Pons (tissue), 1 donor: ENCODE measurements at regions not wholly inside any gene's neighbourhood (a gene's known extent, or its start where the extent isn't known, plus 50 kb on each side); places are given as distances from the start of the nearest gene placed in this dataset.

Experiments
- DNase-seq: peaks from one replicate; pipeline ENCODE4 v3.0.0-alpha.2; 2016; ENCODE audit warnings: low spot score

GRCh38 chr4:123939621-123940020 lies 543.0 kb downstream of the SPRY1 start:
- peak; percentile 24 for DNase-seq

GRCh38 chr4:123940604-123941003 lies 544.0 kb downstream of the SPRY1 start:
- DNase-seq, result no peak

GRCh38 chr4:123941306-123941705 lies 544.7 kb downstream of the SPRY1 start:
- no peak for DNase-seq

- DNase-seq, result no peak
Measured at GRCh38 chr4:123943976-123944375, 547.4 kb downstream of the SPRY1 start.

GRCh38 chr4:123945301-123945700 lies 548.7 kb downstream of the SPRY1 start:
- no peak for DNase-seq

- DNase-seq, result no peak
Measured at GRCh38 chr4:123950530-123950929, 553.9 kb downstream of the SPRY1 start.

- DNase-seq, result no peak
Measured at GRCh38 chr4:123952530-123953274, 556.1 kb downstream of the SPRY1 start.

- no peak for DNase-seq
Measured at GRCh38 chr4:123953566-123953965, 557.0 kb downstream of the SPRY1 start.

- DNase-seq, result no peak
Measured at GRCh38 chr4:123954220-123954619, 557.6 kb downstream of the SPRY1 start.

GRCh38 chr4:123955167-123955800 lies 558.7 kb downstream of the SPRY1 start:
- DNase-seq, result no peak

- no peak for DNase-seq
Measured at GRCh38 chr4:123956204-123956603, 559.6 kb downstream of the SPRY1 start.

GRCh38 chr4:123966990-123967769 lies 570.6 kb downstream of the SPRY1 start:
- DNase-seq, result no peak

GRCh38 chr4:123972031-123972430 lies 575.4 kb downstream of the SPRY1 start:
- DNase-seq, result no peak

- no peak for DNase-seq
Measured at GRCh38 chr4:123974386-123975149, 578.0 kb downstream of the SPRY1 start.

- DNase-seq, result no peak
Measured at GRCh38 chr4:123976285-123976684, 579.7 kb downstream of the SPRY1 start.

GRCh38 chr4:123976819-123977218 lies 580.2 kb downstream of the SPRY1 start:
- no peak for DNase-seq

- DNase-seq, result no peak
Measured at GRCh38 chr4:123977641-123978081, 581.1 kb downstream of the SPRY1 start.

GRCh38 chr4:123978637-123979036 lies 582.0 kb downstream of the SPRY1 start:
- no peak for DNase-seq

- DNase-seq, result no peak
Measured at GRCh38 chr4:123980736-123981300, 584.2 kb downstream of the SPRY1 start.

GRCh38 chr4:123984886-123985285 lies 588.3 kb downstream of the SPRY1 start:
- DNase-seq, result no peak

- DNase-seq, result no peak
Measured at GRCh38 chr4:123986268-123986798, 589.7 kb downstream of the SPRY1 start.
